NT2/D1 (cell line): ENCODE measurements at regions not wholly inside any gene's neighbourhood (a gene's known extent, or its start where the extent isn't known, plus 50 kb on each side); places are given as distances from the start of the nearest gene placed in this dataset.

Experiments used
- DNase-seq: peaks from one replicate; pipeline ENCODE4 v3.0.0-alpha.2; 2011; ENCODE audit warnings: low read depth, low spot score
- H3K27me3 ChIP-seq: 2 replicates; pipeline ENCODE4 v1.6.0; 2011; ENCODE audit warnings: mild to moderate bottlenecking; ENCODE audit not compliant: insufficient read length, insufficient read depth
- H3K36me3 ChIP-seq: 2 replicates; pipeline ENCODE4 v1.6.1; 2011; ENCODE audit warnings: mild to moderate bottlenecking, low read length, mixed read lengths; ENCODE audit not compliant: insufficient read depth, insufficient read length
- H3K4me1 ChIP-seq: 2 replicates; pipeline ENCODE4 v1.5.1; 2011; ENCODE audit not compliant: insufficient read depth, insufficient read length
- H3K4me3 ChIP-seq: 2 replicates; pipeline ENCODE4 v1.5.1; 2011; ENCODE audit warnings: low read depth; ENCODE audit not compliant: insufficient read length
- H3K9ac ChIP-seq: 2 replicates; pipeline ENCODE4 v1.6.0; 2011; ENCODE audit warnings: low read depth; ENCODE audit not compliant: insufficient read length
- H3K9me3 ChIP-seq: 2 replicates; pipeline ENCODE4 v1.5.1; 2011; ENCODE audit warnings: mild to moderate bottlenecking, low read length; ENCODE audit not compliant: insufficient read depth
- SUZ12 ChIP-seq: IDR thresholded peaks from 2 replicates; pipeline ENCODE4 v1.6.1; 2011; ENCODE audit not compliant: insufficient read length, insufficient read depth; ENCODE audit errors: extremely low read depth
- YY1 ChIP-seq: IDR thresholded peaks from 2 replicates; pipeline ENCODE4 v1.6.1; 2011; ENCODE audit not compliant: insufficient read length, insufficient read depth
- ZNF274 ChIP-seq: IDR thresholded peaks from 2 replicates; pipeline ENCODE4 v1.6.1; 2011; ENCODE audit warnings: mild to moderate bottlenecking, low read depth, low read length

DNA sequence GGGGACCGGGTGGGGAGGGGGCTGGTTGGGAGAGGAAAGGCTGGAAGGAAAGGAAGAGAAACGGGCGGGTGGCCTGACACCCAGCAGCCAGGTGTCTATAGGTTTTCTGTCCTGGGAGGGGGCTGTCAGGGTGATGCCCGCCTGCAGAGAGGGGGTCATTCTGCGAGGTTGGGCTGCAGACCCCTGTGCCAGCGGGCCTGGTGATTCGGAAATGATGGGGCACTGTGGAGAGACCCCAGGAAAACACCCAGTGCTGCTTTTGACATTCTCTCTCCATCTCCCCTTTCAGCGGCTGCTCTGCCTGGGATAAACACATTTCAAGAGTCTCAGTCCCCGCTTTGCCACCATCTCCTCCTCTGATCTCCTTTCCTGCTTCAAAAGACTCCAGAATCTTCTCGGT, 168.5 kb upstream of the RTL1 start:
- peaks cover 7% of the 10 kb centered on the region for H3K27me3 ChIP-seq
- peaks cover 4% of the 10 kb centered on the region; the same call in 1 of the 2 replicates for H3K9me3 ChIP-seq
- peaks cover 15% of the 10 kb centered on the region for H3K4me1 ChIP-seq
- H3K9ac ChIP-seq = peak overlapping the region; percentile 50
- no peak for TF ChIP-seq SUZ12
- no peak for TF ChIP-seq ZNF274
- TF ChIP-seq YY1 = no peak
- H3K36me3 ChIP-seq = no peaks in the 10 kb centered on the region
- DNase-seq = no peak
- H3K4me3 ChIP-seq = no peak overlapping the region

DNA sequence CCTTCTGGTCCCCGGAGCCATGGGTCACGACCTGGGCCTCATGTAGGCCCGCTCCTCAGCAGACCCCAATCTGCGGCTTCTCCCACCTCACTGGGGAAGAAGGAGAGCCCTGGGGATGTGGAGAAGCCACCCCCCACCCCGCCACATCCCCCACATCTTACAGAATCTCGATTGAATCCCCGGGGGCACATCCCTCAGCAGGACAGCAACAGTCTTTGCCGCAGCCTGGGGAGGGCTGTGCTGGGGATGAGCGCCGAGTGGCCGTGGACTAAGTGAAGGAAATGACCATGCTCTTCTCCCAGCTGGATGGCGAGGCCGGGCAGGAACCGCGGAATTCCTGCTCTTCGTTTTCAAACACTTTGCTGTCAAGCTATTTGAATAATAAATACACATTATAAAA, 169.0 kb upstream of the RTL1 start:
- DNase-seq = no peak
- Histone ChIP-seq H3K9me3 (no peaks in the 10 kb centered on the region), H3K4me1 (peaks cover 15% of the 10 kb centered on the region), H3K36me3 (no peaks in the 10 kb centered on the region), H3K27me3 (peaks cover 7% of the 10 kb centered on the region), H3K9ac (peak overlapping the region; percentile 50), H3K4me3 (no peak overlapping the region)
- TF ChIP-seq SUZ12 = no peak
- TF ChIP-seq ZNF274 = no peak
- TF ChIP-seq YY1 = no peak

GRCh38 chr14:101072945-101073597, 169.5 kb upstream of the RTL1 start:
- Histone ChIP-seq H3K9me3 (no peaks in the 10 kb centered on the region), H3K4me3 (peak overlapping the region; percentile 10), H3K27me3 (peaks cover 13% of the 10 kb centered on the region), H3K9ac (peak overlapping the region; percentile 67), H3K4me1 (peaks cover 15% of the 10 kb centered on the region), H3K36me3 (no peaks in the 10 kb centered on the region)
- peak; percentile 75 for DNase-seq
- TF ChIP-seq ZNF274 = no peak
- no peak for TF ChIP-seq YY1
- no peak for TF ChIP-seq SUZ12

- DNase-seq = no peak
- peak overlapping the region; percentile 17 for H3K9ac ChIP-seq
- no peaks in the 10 kb centered on the region for H3K9me3 ChIP-seq
- peaks cover 17% of the 10 kb centered on the region for H3K27me3 ChIP-seq
- no peaks in the 10 kb centered on the region for H3K36me3 ChIP-seq
- no peak overlapping the region for H3K4me3 ChIP-seq
- H3K4me1 ChIP-seq = peaks cover 15% of the 10 kb centered on the region
- TF ChIP-seq SUZ12 (no peak), ZNF274 (no peak), YY1 (no peak)
Observed at GRCh38 chr14:101073598-101073965, 170.1 kb upstream of the RTL1 start.

GRCh38 chr14:101074196-101075024, 170.9 kb upstream of the RTL1 start:
- TF ChIP-seq ZNF274 (no peak), YY1 (no peak), SUZ12 (no peak)
- Histone ChIP-seq H3K4me3 (no peak overlapping the region), H3K4me1 (peaks cover 15% of the 10 kb centered on the region), H3K27me3 (peaks cover 17% of the 10 kb centered on the region), H3K36me3 (no peaks in the 10 kb centered on the region), H3K9ac (no peak overlapping the region), H3K9me3 (no peaks in the 10 kb centered on the region)
- no peak for DNase-seq

GRCh38 chr14:101075025-101075800, 171.7 kb upstream of the RTL1 start:
- Histone ChIP-seq H3K36me3 (no peaks in the 10 kb centered on the region), H3K4me1 (peaks cover 15% of the 10 kb centered on the region), H3K4me3 (no peak overlapping the region), H3K9me3 (no peaks in the 10 kb centered on the region), H3K9ac (no peak overlapping the region), H3K27me3 (peaks cover 17% of the 10 kb centered on the region)
- no peak for DNase-seq
- TF ChIP-seq YY1 (no peak), SUZ12 (no peak), ZNF274 (no peak)

- Histone ChIP-seq H3K9me3 (no peaks in the 10 kb centered on the region), H3K9ac (peak overlapping the region; percentile 4), H3K36me3 (no peaks in the 10 kb centered on the region), H3K4me3 (no peak overlapping the region), H3K27me3 (peaks cover 17% of the 10 kb centered on the region), H3K4me1 (peaks cover 15% of the 10 kb centered on the region)
- no peak for DNase-seq
- TF ChIP-seq SUZ12 = no peak
- TF ChIP-seq YY1 = no peak
- TF ChIP-seq ZNF274 = no peak
Observed at GRCh38 chr14:101075801-101076413, 172.4 kb upstream of the RTL1 start.
